Cardiac muscle cell (in vitro differentiated cells and primary cell): ENCODE measurements at regions not wholly inside any gene's neighbourhood (a gene's known extent, or its start where the extent isn't known, plus 50 kb on each side); places are given as distances from the start of the nearest gene placed in this dataset.

ENCODE experiments used
- DNase-seq, 2 donors: peaks; one replicate each; pipeline versions ENCODE4 v3.0.0 to v3.0.0-alpha.2; 2010 to 2017; ENCODE audit warnings: low read depth in 1 of 2, low spot score in 1 of 2
- H3K27ac ChIP-seq: fragments of 200-600 bp; sonication (generic); 2 replicates; pipeline ENCODE4 v1.5.1; 2016
- H3K27me3 ChIP-seq: fragments of 200-600 bp; sonication (generic); 2 replicates; pipeline ENCODE4 v1.6.0; 2016; ENCODE audit warnings: control low read depth
- H3K36me3 ChIP-seq: fragments of 200-600 bp; sonication (generic); 2 replicates; pipeline ENCODE4 v1.5.1; 2016; ENCODE audit warnings: control low read depth
- H3K4me1 ChIP-seq: fragments of 200-600 bp; sonication (generic); 2 replicates; pipeline ENCODE4 v1.8.1; 2017; ENCODE audit warnings: low read depth, mild to moderate bottlenecking, mixed run types
- H3K4me3 ChIP-seq: fragments of 200-600 bp; sonication (generic); 2 replicates; pipeline ENCODE4 v1.5.1; 2016; ENCODE audit warnings: mild to moderate bottlenecking
- H3K9me3 ChIP-seq: fragments of 200-600 bp; sonication (generic); 2 replicates; pipeline ENCODE4 v1.5.1; 2017; ENCODE audit warnings: low read depth, mild to moderate bottlenecking, control low read depth
- CTCF ChIP-seq: IDR thresholded peaks from 2 replicates; pipeline ENCODE4 v1.5.1; 2012; ENCODE audit warnings: low read depth, mild to moderate bottlenecking, low read length

DNA sequence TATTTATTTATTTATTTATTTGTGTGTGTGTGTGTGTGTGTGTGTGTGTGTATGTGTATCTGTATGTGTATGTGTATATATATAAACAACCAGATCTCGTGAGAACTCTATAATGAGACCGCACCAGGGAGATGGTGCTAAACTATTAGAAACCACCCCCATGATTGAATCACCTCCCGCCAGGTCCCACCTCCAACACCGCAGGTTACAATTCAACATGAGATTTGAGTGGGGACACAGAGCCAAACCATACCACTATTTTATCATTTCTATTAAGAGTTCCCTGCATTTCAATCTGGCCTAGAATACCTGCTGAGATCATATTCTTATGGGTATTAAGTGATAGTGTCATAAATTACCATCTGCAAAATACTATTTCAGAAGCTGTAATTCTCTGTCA is 243.8 kb upstream of the PLEKHG7 start:
- Histone ChIP-seq H3K36me3 (no peaks in the 10 kb centered on the region), H3K4me1 (peaks cover 7% of the 10 kb centered on the region), H3K27me3 (no peaks in the 10 kb centered on the region), H3K9me3 (no peaks in the 10 kb centered on the region), H3K4me3 (no peak overlapping the region), H3K27ac (no peak overlapping the region)
- no peak for DNase-seq
- TF ChIP-seq CTCF: no peak

- Histone ChIP-seq H3K27me3 (no peaks in the 10 kb centered on the region), H3K9me3 (no peaks in the 10 kb centered on the region), H3K4me1 (peaks cover 6% of the 10 kb centered on the region), H3K27ac (no peak overlapping the region), H3K4me3 (no peak overlapping the region), H3K36me3 (no peaks in the 10 kb centered on the region)
- DNase-seq: no peak
- TF ChIP-seq CTCF: no peak
Measured at GRCh38 chr12:92457458-92458180, 245.2 kb upstream of the PLEKHG7 start.

GRCh38 chr12:92452763-92453162 is 250.0 kb upstream of the PLEKHG7 start:
- no peaks in the 10 kb centered on the region for H3K9me3 ChIP-seq
- H3K4me1 ChIP-seq: no peaks in the 10 kb centered on the region
- H3K36me3 ChIP-seq: no peaks in the 10 kb centered on the region
- H3K4me3 ChIP-seq: no peak overlapping the region
- no peak overlapping the region for H3K27ac ChIP-seq
- DNase-seq: no peak
- no peaks in the 10 kb centered on the region for H3K27me3 ChIP-seq
- TF ChIP-seq CTCF: no peak

- H3K27me3 ChIP-seq: no peaks in the 10 kb centered on the region
- H3K9me3 ChIP-seq: no peaks in the 10 kb centered on the region
- no peak for TF ChIP-seq CTCF
- no peaks in the 10 kb centered on the region for H3K36me3 ChIP-seq
- no peak overlapping the region for H3K27ac ChIP-seq
- no peak for DNase-seq
- H3K4me1 ChIP-seq: no peaks in the 10 kb centered on the region
- H3K4me3 ChIP-seq: no peak overlapping the region
Measured at GRCh38 chr12:92446083-92446460, 256.7 kb upstream of the PLEKHG7 start.

DNA sequence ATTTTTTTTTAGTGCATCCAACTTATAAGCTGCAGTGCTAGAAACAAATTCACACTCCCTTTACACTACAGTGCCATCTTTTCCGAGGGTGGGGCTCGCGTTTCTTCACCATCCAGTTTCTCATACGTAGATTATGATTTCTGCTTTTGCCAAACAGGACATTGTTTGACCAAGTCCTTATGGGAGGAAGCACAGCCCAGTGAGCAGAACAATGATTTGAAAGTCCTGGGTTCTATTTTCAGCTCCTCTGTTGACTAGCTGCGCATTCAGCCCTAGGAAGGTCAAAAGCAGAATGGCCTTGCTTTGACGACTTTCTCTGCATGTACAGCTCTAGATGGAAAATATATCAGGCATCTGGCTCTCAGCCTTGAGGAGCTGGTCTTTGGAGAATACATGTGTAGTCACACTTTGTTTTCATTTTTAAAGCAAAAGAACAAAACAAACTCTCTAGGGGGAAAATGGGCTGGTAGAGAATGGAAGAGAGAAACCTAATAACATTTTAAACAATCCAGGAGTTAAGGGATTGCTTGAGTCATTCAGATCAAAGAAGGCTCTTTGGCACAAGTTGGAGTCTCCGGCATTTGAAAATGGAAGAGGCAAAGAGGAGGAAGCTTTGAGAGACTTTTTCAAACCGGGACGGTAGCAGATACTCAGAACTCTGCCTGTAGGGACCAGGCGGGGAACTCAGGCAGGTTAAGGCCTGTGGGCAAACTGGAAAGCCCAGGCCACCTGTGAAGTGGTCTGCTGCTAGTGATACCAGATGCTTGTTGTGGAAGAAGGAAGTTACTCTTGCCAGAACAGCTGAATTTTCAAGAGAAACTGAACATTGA is 257.3 kb upstream of the PLEKHG7 start:
- no peaks in the 10 kb centered on the region for H3K4me1 ChIP-seq
- no peak for DNase-seq
- H3K4me3 ChIP-seq: no peak overlapping the region
- no peaks in the 10 kb centered on the region for H3K36me3 ChIP-seq
- no peaks in the 10 kb centered on the region for H3K27me3 ChIP-seq
- H3K27ac ChIP-seq: no peak overlapping the region
- H3K9me3 ChIP-seq: no peaks in the 10 kb centered on the region
- TF ChIP-seq CTCF: no peak
